Stimulated activated CD8-positive, alpha-beta memory T cell treated with anti-CD3 and anti-CD28 coated beads, Interleukin-4, amount 100 ng/mL, for 24 hours (primary cell): ENCODE measurements at regions not wholly inside any gene's neighbourhood (a gene's known extent, or its start where the extent isn't known, plus 50 kb on each side); places are given as distances from the start of the nearest gene placed in this dataset.

Experiments
- DNase-seq: peaks from one replicate; pipeline ENCODE4 v3.0.0-alpha.2; 2020; ENCODE audit warnings: low read depth

GRCh38 chr11:134555510-134555909 is 143.5 kb upstream of the B3GAT1 start:
- DNase-seq = no peak

DNA sequence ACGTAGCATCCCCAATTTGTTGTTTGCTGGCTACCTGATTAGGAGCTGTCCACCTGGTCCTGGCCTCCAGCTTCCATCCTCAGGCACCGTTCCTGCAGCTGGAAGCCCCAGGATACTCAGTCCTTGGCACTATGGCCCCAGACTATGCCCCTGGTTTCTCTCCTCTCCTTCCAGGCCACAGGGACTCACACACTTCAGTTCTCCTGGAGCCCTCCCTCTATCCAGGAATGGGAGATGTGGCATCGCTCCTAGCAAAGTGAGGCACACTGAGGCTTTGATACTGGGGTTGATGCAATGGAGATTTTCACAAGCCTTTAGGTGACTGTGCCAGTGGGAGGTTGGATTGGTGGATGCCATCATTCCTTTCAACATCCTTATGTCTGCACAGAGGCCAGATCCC is 142.8 kb upstream of the B3GAT1 start:
- DNase-seq = no peak

- no peak for DNase-seq
Observed at GRCh38 chr11:134554106-134554505, 142.1 kb upstream of the B3GAT1 start.

GRCh38 chr11:134552749-134553148 is 140.7 kb upstream of the B3GAT1 start:
- no peak for DNase-seq

- DNase-seq = no peak
Observed at GRCh38 chr11:134545521-134545920, 133.5 kb upstream of the B3GAT1 start.

DNA sequence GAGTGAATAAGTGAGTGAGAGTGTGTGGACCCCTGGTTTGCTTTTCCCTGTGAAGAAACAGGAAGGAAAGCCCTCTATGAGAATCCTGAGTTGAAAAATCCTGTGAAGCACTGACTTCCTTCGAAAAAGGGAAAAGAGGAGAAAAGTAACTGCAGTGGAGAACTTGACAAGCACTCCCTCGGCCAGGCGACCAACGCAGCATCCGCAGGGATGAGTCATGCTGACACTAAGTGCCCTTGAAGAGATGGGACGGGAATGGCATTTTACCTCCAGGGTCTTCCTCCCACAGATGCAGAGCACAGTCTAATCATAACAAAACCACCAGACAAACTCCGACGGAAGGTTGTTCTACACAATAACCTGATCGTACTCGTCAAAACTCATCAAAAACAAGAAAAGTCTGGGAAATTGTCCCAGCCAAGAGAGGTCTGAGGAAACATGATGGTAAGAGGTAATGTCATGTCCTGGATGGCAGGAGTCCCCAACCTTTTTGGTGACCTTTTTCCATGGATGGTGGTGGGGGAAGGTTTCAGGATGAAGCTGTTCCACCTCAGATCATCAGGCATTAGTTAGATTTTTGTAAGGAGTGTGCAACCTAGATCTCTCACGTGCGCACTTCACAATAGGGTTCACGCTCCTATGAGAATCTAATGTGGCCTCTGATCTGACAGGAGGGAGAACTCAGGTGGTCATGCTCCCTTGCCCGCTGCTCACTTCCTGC is 132.2 kb upstream of the B3GAT1 start:
- no peak for DNase-seq

DNA sequence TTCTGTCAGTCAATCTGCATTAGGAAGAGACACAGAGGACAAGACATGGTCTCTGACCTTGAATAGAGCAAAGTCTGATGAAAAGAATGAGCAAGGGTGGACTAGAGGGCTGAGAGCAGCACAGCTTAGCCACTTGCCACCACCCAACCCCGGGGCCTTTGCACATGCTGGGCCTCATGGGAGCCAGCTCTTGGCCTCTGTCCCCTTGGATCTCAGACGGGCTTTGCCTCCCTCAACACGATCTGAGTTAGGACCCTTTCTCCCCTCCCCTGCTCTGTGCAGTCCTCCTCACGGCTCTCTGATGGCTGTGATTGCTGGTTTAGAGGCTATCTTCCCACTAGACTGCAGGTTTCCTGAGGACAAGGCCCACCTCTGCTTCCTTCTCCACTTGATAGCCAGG is 131.6 kb upstream of the B3GAT1 start:
- DNase-seq = no peak

- DNase-seq = no peak
Observed at GRCh38 chr11:134543241-134543640, 131.2 kb upstream of the B3GAT1 start.

DNA sequence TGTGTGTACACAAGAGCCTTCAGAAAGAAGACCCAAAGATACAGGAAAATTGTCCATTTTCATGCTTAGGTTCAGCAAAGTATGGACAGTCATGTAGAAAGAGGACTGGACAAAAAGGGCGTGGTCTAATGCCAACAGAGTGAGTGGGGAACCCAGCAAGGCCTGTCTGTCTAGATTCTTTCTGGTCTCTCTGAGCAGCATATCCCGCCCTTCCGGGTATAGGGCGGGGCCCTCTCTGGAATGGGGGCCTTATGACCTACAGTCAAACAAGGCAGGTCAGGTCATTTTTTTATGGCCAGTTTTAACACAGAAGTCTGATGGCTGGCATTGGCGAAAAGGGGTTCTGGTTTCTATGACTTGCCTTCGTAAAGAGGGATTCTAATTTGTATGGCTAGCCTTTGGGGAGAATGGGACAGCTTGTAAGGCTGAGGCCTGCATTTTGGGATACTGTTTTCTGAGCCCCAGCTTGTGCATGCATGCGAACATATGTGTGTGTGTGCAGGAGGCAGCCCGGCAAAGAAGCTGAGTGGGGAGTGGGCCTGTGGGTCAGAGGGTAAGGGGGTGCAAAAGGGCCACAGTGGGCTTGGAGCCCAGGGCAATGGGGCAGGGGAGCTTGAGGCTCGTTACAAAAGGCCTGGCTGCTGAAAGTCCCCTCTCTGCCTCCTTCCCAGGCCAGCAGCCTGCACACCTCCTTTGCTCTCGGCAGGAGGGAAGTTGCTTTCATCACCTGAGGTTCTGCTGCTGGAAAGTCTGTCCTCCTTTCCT is 130.5 kb upstream of the B3GAT1 start:
- no peak for DNase-seq

DNA sequence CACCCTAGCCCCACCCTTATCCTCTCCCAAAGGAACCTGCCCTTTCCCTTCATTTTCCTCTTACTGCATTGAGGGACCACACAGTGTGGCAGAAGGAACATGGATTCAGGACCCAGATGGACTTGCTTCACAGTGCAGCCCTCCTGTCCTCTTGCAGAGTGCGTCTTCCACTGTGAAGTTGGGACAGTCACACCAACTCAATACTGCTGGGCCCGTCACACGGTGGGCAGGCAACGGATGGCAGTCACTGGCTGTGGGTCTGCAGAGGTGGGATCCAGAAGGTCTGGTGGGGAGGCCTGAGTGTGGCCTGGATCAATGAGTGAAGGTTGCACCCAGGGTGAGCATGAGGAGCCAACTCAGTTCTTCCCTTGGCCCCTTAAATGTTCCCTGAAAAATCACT is 129.9 kb upstream of the B3GAT1 start:
- DNase-seq = no peak

DNA sequence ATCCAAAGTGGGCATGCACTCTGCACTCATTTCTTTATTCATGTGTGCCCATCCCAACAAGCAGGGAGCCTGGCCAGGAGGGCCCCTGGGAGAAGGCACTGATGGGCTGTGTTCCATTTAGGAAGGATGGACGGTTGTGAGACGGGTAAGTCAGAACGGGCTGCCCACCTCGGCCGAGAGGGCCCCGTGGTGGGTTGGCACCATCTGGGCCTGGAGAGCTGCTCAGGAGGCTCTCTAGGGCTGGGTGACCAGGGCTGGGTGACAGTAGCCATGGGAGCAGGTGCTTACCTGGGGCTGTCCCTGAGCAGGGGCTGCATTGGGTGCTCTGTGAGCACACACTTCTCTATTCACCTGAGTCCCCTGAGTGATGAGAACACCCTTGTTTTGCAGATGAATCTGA is 129.3 kb upstream of the B3GAT1 start:
- DNase-seq = no peak

DNA sequence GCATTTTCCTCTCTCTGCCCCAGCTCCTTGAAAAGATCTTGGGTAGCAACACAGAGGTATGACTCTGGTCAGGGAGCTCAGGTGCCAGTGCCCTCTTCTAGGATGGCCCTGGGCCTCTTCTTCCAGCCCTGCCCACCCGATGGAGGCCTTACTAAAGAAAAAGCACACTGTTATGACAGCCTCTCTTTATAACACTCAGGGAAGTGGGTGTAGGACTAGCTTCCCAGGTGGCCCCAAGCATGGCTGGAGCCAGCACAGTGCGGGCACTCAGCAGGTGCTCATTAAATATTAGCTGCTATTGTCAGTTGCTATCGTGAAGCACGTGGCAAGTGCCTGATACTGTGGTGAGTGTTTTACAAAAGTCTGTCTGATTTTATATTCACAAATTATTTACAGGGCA is 127.2 kb upstream of the B3GAT1 start:
- DNase-seq = no peak

GRCh38 chr11:134538742-134539141 is 126.7 kb upstream of the B3GAT1 start:
- DNase-seq = no peak

- no peak for DNase-seq
Observed at GRCh38 chr11:134537941-134538340, 125.9 kb upstream of the B3GAT1 start.

DNA sequence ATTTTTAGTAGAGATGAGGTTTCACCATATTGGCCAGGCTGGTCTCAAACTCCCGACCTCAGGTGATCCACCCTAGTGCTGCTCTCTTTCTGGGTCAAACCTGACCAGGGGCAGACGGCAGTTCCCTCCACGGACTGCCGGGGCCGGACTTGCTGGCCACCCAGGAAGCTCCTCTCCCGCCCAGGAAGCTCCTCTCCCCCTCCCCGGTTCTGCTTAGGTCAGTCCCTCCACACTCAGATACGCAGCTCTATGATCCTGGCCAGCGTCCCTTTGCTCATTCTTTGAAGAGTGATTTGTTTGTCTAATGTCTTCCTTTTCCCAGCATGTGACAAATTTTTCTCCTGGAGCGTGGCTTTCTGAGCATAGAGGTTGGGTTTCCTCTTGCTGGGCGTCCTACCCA is 125.3 kb upstream of the B3GAT1 start:
- no peak for DNase-seq

DNA sequence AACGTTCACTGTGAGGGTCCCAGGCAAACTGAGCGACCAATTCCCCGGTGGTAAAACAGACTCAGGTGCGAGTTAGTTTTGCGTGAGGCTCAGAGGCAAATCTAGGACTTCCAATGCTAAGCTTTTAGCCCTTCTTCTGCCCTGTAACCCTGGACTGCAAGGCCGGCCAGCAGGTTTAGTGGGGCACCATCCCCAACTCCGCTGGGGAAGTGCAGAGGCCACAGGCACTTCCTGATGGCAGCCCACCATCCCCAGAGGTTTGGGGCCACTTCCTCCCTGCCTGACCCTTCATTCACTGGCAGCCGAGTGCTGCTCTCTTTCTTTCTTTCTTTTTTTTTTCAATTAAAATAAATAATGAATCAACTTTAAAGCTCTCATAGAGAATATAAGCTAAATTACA is 124.6 kb upstream of the B3GAT1 start:
- no peak for DNase-seq

GRCh38 chr11:134536219-134536618 is 124.2 kb upstream of the B3GAT1 start:
- no peak for DNase-seq

DNA sequence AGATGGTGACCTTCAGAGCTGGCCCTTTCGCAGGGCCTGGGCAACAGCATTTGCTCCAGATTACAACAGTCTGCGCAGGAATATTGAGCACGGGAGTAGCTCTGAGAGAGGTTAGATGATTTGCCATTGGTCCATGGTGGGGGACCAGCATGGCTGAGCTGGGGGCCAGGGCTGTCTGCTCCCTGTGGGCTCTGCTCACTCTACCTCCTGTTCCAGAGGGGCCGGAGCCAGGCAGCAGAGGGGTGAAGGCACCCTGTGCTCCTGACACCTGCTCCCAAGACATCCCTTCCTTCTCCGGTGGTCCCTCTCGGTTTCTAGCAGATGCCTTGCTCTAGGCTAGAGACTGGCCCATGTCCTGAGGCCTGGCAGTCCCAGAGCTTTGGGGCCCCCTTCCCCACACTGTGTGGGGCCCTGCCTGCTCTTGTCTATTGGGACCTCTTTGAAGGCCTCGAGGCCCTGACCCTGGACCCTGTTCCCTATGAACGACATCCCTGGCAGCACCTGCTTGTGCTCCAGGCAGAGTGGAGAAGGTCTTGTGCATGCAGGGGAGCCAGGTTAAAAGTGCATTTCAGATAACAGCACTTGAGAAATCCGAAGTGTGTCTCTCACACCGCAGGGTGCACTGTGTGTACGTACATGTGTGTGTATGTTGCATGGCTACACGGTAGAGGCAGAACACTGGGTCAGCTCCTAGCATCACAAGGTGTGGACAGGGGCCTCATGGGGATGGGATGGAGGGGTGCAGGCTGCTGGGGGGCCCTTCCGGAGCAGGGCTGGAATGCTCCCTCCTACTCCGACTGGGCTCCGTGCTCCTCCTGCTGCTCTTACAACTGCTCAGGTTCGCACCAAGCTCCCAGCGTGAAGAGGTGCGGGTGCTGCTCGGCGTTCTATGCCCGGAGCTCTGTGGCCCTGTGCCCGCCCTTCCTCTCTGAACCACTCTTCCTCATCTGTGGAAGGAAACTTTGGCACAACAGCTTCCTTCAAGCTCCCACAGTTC is 123.3 kb upstream of the B3GAT1 start:
- no peak for DNase-seq

GRCh38 chr11:134533511-134533910 is 121.5 kb upstream of the B3GAT1 start:
- no peak for DNase-seq

DNA sequence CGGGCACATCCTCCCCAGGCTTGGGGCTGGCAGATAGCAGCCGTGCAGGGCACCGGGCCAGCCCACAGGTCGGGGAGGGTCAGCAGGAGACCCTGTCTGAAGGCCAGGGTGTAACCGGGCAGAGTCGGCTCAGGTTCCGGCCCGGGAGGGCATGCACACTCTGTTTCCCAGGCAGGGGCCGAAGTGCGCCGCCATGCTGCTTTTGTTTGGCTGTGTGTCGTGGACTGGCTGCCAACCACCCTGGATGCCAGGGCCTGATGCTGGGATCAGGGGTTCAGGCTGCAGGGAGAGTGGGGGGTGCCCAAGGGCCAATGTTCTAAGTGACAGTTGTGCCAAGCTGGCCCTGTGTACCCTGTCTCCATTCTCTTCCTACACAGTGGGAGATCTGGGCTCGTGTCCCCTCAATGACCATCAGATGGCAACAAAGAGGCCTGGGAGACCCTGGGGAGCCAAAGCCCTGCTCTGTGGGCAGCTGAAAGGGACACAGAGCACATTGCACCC is 120.9 kb upstream of the B3GAT1 start:
- DNase-seq = no peak

GRCh38 chr11:134532131-134532920 is 120.3 kb upstream of the B3GAT1 start:
- no peak for DNase-seq
